ENCODE measurements at regions not wholly inside any gene's neighbourhood (a gene's known extent, or its start where the extent isn't known, plus 50 kb on each side); places are given as distances from the start of the nearest gene placed in this dataset.

DNA sequence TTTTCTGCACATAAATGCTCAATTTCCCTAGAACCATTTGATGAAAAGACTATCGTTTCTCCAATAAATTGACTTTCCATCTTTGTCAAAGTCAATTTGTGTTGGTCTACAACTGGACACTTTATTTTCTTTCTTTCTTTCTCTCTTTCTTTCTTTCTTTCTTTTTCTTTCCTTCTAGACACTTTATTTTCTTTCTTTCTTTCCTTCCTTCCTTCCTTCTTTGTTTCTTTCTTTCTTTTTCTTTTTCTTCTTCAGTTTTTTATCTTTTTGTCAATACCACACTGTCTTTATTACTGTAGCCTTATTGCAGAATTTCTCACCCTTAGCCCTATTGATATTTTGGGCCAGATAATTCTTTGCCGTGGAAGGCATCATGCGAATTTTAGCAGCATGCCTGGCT, 73.5 kb downstream of the FASLG start:
- TF ChIP-seq EZH2 (IDR thresholded peaks at IDR 0.05): no peak
- TF ChIP-seq POLR2AphosphoS5 (IDR thresholded peaks at IDR 0.05; ENCODE audit: borderline replicate concordance, low read depth, low read length): no peak

Data from SK-N-MC (cell line).